SK-MEL-5 (cell line): ENCODE measurements at regions not wholly inside any gene's neighbourhood (a gene's known extent, or its start where the extent isn't known, plus 50 kb on each side); places are given as distances from the start of the nearest gene placed in this dataset.

Experiments used
- DNase-seq: peaks from one replicate; pipeline ENCODE4 v3.0.0-alpha.2; 2016; ENCODE audit warnings: low read depth, low spot score
- in situ Hi-C: cut with HindIII; loops from 2 replicates; pipeline ENCODE4 v1.10.0; 2016; ENCODE audit warnings: low sequenced_read_pairs, high pct_unique_total_duplicates, low pct_unique_long_range_greater_than_20kb

DNA sequence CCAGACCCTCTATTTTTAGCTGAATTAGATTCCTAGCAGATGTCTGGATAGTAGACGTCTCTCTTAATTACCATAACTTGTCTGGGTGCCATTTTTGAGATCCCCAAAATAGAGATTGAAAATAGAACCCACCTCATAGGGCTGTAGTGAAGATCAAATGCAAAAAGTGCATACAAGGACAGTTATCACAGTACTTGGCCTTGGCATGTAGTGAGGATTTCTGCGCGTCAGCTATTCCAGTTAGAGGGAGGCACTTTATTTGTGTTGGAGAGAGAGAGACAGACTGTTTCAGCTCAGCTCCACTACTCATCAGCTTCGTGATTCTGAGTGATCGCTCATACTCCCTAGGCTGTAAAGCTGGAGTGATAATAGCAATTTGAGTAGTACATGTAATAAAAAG is 59.6 kb upstream of the CDH13 start:
- DNase-seq: no peak
- in situ Hi-C loops: no loop called here

- in situ Hi-C loops: no loop called here
- DNase-seq: no peak
These were observed 63.4 kb upstream of the CDH13 start for GRCh38 chr16:82563401-82563800.

- no peak for DNase-seq
- in situ Hi-C loops: no loop called here
These were observed 64.5 kb upstream of the CDH13 start for GRCh38 chr16:82562183-82562683.

DNA sequence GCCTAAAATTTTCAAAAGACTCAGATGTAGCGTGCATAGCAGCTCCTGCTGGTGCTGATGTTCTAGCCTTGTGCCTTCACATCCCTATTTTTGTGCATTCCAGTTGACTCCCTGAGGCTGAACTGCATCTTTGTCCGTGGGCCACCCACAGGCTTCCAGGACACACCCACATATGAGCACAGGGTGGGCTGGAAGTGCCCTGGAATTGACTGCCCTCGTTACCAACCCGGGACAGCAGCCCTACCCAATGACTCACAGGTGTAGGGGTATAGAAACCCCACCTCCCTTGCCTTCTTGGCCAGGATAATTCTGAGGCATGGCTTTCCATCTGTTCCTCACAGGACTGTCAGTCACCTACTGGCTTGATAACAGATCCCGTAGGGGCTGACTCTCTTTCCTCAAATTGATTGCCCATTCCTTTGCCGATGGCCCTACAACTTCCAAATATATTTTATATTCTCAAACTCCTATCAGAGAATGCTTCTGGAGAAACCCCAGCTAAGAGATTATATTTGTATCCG is 65.9 kb upstream of the CDH13 start:
- DNase-seq: no peak
- in situ Hi-C loops: no loop called here

DNA sequence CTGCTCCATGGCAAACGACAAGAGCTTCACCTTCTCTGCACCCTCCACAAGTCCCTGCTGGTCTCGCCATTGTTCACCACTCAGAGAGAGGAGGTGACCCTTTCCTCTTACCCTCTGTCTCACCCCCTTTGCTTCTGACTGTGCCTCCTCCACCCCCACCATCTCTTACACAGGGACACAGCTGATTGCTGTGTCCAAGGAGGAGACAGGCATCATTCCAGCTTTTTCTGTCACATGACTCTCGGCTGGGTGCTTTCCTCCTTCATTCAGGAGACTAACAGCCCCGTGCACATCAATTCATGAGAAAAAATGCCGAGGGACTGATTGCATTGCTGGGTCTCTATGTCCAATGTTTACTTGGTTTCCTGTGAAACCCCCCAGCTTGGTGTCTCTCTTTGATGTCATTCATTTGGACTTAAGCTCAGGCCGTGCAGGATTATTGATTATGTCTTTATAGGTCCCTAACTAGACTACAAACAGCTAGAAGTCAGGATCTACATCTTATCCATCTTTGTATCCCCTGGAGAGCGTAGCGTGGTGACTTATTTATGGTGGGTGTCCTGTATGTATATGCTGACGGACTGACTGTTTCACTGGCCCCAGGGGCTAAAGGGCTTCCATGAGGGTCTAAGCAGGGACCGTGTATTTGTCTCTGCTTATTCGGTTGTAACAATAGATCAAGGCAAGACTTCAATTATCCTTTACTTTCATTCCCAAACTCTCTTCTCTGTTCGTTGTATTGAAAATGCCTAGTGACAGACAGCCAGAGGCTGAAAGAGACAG is 82.2 kb upstream of the CDH13 start:
- in situ Hi-C loops: no loop called here
- no peak for DNase-seq

DNA sequence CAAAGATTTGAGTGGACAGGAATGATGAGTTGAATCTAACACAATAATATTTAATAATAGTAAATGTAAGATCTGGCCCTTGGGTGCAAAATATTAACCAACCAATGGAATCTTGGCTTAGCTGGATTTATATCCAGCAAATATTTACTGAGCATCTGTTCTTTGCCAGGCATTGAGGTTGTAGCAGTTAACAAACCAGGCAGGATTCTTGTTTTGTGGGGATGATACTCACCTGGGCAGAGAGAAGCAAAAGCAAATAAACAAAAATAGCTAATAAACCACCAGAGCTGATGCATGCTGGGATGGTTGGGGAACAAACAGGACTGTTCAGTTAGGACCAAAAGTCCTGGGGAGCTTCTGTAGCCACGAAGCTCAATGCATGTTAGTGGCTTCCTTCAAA is 84.1 kb upstream of the CDH13 start:
- in situ Hi-C loops: no loop called here
- DNase-seq: no peak

DNA sequence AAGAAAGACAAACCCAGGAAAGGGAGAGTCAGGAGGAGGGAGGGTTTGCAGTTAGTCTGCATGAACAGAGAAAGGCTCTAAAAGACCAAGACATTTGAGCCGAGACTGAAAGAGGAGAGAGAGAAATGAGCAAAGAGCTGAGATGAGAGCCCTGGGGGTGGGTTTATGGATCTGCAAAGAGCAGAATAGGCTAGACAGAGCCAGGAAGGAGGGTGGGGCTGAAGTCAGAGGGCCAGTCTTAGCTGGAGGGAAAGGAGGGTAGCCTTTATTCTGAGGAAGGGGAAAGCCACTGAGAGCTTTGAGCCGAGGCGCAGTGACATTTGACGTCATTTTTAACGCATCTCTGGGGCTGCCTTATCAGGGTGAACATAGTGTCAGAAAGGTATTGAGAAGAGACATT is 85.7 kb upstream of the CDH13 start:
- in situ Hi-C loops: no loop called here
- DNase-seq: no peak

GRCh38 chr16:82535764-82536163 is 91.0 kb upstream of the CDH13 start:
- no peak for DNase-seq
- in situ Hi-C loops: no loop called here

DNA sequence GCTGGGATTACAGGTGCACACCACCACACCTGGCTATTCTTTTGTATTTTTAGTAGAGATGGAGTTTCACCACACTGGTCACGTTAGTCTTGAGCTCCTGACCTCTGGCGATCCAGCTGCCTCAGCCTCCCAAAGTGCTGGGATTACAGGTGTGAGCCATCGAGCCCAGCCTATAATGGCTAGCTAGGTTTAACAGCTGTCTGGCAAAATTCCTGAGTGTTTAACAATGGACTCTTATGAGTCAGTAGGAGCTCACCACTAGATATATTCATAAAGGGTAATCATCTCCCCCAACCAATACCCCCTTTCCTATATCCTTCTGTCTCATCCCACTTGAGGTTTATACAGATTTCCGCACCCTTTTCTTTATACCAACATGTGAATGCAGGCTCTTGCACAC is 91.5 kb upstream of the CDH13 start:
- DNase-seq: no peak
- in situ Hi-C loops: no loop called here

DNA sequence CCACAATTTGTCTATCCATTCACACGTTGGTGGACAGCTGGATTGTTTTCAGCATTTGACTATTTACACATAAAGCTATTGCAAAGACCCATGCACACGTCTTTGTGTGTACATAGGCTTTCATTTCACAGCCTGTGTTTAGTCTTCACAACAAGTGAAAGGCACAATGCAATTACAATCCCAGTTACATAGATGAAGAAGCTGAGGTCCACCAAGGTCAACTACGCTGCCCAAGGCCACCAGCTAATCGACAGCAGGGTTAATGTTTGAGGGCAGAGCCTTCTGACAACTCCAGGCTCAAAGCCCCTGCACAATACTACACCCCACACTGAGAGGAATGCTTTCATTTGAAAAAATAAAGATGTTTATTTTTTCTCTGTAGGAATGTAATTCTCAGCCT is 93.6 kb upstream of the CDH13 start:
- in situ Hi-C loops: no loop called here
- DNase-seq: no peak

DNA sequence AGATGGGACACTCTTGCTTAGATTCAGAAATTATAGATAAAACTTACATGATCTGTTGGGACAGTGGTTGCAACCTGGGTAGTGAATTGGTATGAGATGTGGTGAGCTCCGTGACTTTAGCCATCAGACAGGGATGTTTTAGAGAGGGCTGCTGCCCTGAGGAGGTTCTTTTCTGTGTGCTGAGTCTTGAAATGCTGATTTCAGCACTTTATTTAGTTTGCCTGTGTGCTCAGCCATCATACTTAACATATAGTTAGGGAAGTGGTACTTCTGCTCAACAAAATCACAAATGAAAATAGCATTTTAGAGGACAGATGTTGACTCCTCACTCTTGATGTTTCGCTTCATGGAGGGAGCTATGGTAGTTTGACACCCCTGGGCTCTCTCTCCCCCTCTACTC is 95.9 kb upstream of the CDH13 start:
- DNase-seq: no peak
- in situ Hi-C loops: no loop called here

GRCh38 chr16:82527101-82527500 is 99.7 kb upstream of the CDH13 start:
- DNase-seq: no peak
- in situ Hi-C loops: no loop called here

GRCh38 chr16:82524976-82525375 is 101.8 kb upstream of the CDH13 start:
- in situ Hi-C loops: no loop called here
- DNase-seq: no peak

DNA sequence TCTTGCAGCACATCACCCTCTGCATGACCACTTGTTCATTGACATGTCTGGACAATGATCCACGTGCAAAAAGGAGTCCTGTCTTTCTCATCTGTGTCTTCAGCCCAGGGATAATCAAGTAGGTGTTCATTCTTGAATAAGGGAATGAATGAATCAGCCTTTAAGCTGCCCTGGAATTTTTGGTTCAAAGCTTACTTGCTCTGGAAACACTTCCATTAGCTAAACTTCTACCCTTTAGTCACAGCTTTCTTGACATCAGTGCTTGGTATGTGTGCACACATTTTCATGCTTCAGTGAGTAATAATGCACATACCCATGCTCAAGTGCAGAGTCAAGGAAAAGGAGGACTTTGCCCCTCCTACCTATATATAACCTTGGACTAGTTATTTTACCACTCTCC is 103.0 kb upstream of the CDH13 start:
- in situ Hi-C loops: no loop called here
- DNase-seq: no peak

DNA sequence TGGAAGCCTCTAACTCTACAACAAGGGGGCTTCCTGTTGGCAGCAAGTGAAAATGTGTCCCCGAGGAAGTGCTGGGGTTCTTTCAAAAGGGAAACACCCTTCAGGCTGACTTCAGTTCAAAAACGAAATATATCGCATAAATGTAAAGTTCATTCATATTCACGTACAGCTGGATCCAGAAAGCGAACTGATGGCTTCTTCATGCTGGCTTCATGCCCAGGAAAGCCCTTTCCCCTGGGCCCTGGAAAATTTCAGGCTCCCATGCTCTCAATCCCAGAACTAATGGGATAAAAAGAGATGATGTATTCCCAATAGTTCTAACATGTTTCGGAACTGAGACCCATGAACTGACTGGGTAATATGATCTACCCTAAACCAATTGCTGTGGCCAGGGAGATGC is 104.7 kb upstream of the CDH13 start:
- no peak for DNase-seq
- in situ Hi-C loops: no loop called here

GRCh38 chr16:82518811-82519210 is 108.0 kb upstream of the CDH13 start:
- in situ Hi-C loops: no loop called here

GRCh38 chr16:82514262-82514661 is 112.5 kb upstream of the CDH13 start:
- DNase-seq: no peak
- in situ Hi-C loops: no loop called here

More at GRCh38 chr16:82518811-82519210, 108.0 kb upstream of the CDH13 start:
- no peak for DNase-seq

DNA sequence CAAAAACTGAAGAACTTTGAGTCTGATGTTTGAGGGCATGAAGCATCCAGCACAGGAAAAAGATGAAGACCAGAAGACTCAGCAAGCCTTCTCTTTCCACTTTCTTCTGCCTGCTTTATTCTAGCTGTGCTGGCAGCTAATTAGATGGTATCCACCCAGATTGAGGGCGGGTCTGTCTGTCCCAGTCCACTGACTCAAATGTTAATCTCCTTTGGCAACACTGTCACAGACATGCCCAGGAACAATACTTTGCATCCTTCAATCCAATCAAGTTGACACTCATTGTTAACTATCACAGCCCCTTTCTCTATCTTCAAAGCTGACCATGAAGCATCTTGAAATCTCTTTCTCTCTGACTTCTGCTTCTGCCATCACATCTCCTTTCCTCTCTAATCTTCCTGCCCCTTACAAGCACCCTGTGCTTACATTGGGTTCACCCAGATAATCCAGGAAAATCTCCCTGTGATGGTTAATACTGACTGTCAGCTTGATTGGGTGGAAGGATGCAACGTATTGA is 115.9 kb upstream of the CDH13 start:
- no peak for DNase-seq
- in situ Hi-C loops: no loop called here

- in situ Hi-C loops: no loop called here
- DNase-seq: no peak
These were observed 116.9 kb upstream of the CDH13 start for GRCh38 chr16:82509691-82510430.
